ENCODE measurements at regions not wholly inside any gene's neighbourhood (a gene's known extent, or its start where the extent isn't known, plus 50 kb on each side); places are given as distances from the start of the nearest gene placed in this dataset.

GRCh38 chr16:6018848-6019489 is 921.4 kb upstream of the EEF2KMT start:
- H3K9ac ChIP-seq (ENCODE audit: low read length in 3 of 3) = no peak overlapping the region
- H3K27ac ChIP-seq (ENCODE audit: low read depth in 2 of 2, low read length in 2 of 2) = no peak overlapping the region
- no peaks in the 10 kb centered on the region for H3K4me1 ChIP-seq (ENCODE audit: control insufficient read depth in 2 of 3, insufficient read depth in 2 of 3, low read depth in 1 of 3, low read length in 3 of 3)
- FAIRE-seq (no peak), DNase-seq (peak; percentile 34 to 72 (median 37))
- peaks cover 7% of the 10 kb centered on the region for H3K27me3 ChIP-seq (ENCODE audit: control insufficient read depth, insufficient read depth, low read length)
- H3K9me3 ChIP-seq (ENCODE audit: control insufficient read depth in 2 of 3, insufficient read depth in 1 of 3, low read length in 3 of 3) = no peaks in the 10 kb centered on the region
- TF ChIP-seq CTCF (IDR thresholded peaks at IDR 0.05; ENCODE audit: borderline replicate concordance, extremely low read depth, insufficient read depth) = no peak
- no peak overlapping the region for H3K4me3 ChIP-seq (ENCODE audit: low read length in 3 of 3)
- intact Hi-C loops (cut with DNase I) = no loop called here
- no peaks in the 10 kb centered on the region for H3K36me3 ChIP-seq (ENCODE audit: control insufficient read depth in 2 of 3, insufficient read depth in 3 of 3, low read length in 3 of 3)

DNA sequence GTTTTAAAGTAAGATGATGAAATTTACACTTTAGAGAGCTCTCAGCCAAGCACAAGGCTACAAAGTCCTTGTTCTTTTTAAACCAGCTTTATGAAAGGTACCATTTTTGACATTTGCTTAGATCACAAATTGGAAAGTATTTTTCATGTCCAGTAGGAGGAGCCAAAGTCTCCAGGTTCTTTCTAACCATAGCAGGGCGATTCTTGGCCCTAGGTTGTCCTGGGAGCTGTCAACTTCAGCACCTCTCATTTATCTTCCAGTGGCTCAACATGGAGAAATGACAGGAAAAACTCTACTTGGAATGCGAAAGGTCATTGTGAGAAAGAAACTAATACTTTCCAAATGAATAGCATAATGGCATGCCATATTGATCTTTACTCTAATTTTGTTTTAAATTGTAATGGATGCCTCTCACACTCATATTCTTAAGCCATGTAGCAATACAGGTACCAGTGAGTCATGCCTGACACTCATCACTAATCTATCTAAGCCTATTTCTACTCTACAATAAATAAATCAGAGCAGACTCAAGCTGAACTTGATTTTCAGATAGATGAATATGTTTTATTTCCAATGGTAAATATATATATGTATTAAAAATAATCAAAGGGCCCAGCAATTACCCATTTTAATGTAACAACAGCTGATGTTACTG is 919.1 kb upstream of the EEF2KMT start:
- Histone ChIP-seq H3K27ac (ENCODE audit: low read depth in 2 of 2, low read length in 2 of 2) (no peak overlapping the region), H3K27me3 (ENCODE audit: control insufficient read depth, insufficient read depth, low read length) (peaks cover 7% of the 10 kb centered on the region), H3K36me3 (ENCODE audit: control insufficient read depth in 2 of 3, insufficient read depth in 3 of 3, low read length in 3 of 3) (no peaks in the 10 kb centered on the region), H3K4me1 (ENCODE audit: control insufficient read depth in 2 of 3, insufficient read depth in 2 of 3, low read depth in 1 of 3, low read length in 3 of 3) (no peaks in the 10 kb centered on the region), H3K4me3 (ENCODE audit: low read length in 3 of 3) (no peak overlapping the region), H3K9ac (ENCODE audit: low read length in 3 of 3) (no peak overlapping the region), H3K9me3 (ENCODE audit: control insufficient read depth in 2 of 3, insufficient read depth in 1 of 3, low read length in 3 of 3) (no peaks in the 10 kb centered on the region)
- intact Hi-C loops (cut with DNase I) = no loop called here
- DNase-seq (peak in 3 of 5 donors; percentile 48 to 76 (median 67)), FAIRE-seq (no peak)
- peak; percentile 16 for TF ChIP-seq CTCF (IDR thresholded peaks at IDR 0.05; ENCODE audit: borderline replicate concordance, extremely low read depth, insufficient read depth)

DNA sequence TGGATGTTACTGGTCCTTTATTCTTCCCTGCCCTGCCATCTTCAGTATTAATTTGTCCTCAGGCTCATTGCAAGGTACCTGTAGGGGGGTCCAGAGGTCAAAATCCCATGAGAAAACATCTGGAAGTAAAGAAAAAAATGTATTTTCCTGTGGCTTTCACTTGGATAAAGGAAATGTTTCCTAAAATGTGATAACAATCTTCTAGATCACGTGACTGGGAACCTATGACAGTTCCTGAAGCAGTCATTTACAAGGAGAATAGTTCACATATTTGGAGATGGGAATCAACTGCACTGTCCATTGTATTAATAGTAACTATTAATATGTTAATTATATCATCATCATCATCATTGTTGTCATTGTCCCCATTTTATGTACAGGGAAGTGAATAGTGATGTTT is 915.1 kb upstream of the EEF2KMT start:
- no peak overlapping the region for H3K9ac ChIP-seq (ENCODE audit: low read length in 3 of 3)
- H3K9me3 ChIP-seq (ENCODE audit: control insufficient read depth in 2 of 3, insufficient read depth in 1 of 3, low read length in 3 of 3) = no peaks in the 10 kb centered on the region
- DNase-seq (no peak), FAIRE-seq (no peak)
- no peaks in the 10 kb centered on the region for H3K36me3 ChIP-seq (ENCODE audit: control insufficient read depth in 2 of 3, insufficient read depth in 3 of 3, low read length in 3 of 3)
- no peak overlapping the region for H3K27ac ChIP-seq (ENCODE audit: low read depth in 2 of 2, low read length in 2 of 2)
- H3K4me1 ChIP-seq (ENCODE audit: control insufficient read depth in 2 of 3, insufficient read depth in 2 of 3, low read depth in 1 of 3, low read length in 3 of 3) = no peaks in the 10 kb centered on the region
- no peaks in the 10 kb centered on the region for H3K27me3 ChIP-seq (ENCODE audit: control insufficient read depth, insufficient read depth, low read length)
- intact Hi-C loops (cut with DNase I) = no loop called here
- no peak for TF ChIP-seq CTCF (IDR thresholded peaks at IDR 0.05; ENCODE audit: borderline replicate concordance, extremely low read depth, insufficient read depth)
- H3K4me3 ChIP-seq (ENCODE audit: low read length in 3 of 3) = no peak overlapping the region
